NB4 (cell line): ENCODE measurements at regions not wholly inside any gene's neighbourhood (a gene's known extent, or its start where the extent isn't known, plus 50 kb on each side); places are given as distances from the start of the nearest gene placed in this dataset.

Experiments
- CTCF ChIP-seq: IDR thresholded peaks from one replicate; pipeline ENCODE4 v1.5.1; 2012; ENCODE audit warnings: low read depth, low read length
- MAX ChIP-seq: IDR thresholded peaks from 2 replicates; pipeline ENCODE4 v1.6.1; 2011; ENCODE audit warnings: low read depth, low read length

- TF ChIP-seq MAX (no peak), CTCF (no peak)
Observed at GRCh38 chr15:93249623-93250022, 160.6 kb upstream of the RGMA start.
